ENCODE measurements at regions not wholly inside any gene's neighbourhood (a gene's known extent, or its start where the extent isn't known, plus 50 kb on each side); places are given as distances from the start of the nearest gene placed in this dataset.

DNA sequence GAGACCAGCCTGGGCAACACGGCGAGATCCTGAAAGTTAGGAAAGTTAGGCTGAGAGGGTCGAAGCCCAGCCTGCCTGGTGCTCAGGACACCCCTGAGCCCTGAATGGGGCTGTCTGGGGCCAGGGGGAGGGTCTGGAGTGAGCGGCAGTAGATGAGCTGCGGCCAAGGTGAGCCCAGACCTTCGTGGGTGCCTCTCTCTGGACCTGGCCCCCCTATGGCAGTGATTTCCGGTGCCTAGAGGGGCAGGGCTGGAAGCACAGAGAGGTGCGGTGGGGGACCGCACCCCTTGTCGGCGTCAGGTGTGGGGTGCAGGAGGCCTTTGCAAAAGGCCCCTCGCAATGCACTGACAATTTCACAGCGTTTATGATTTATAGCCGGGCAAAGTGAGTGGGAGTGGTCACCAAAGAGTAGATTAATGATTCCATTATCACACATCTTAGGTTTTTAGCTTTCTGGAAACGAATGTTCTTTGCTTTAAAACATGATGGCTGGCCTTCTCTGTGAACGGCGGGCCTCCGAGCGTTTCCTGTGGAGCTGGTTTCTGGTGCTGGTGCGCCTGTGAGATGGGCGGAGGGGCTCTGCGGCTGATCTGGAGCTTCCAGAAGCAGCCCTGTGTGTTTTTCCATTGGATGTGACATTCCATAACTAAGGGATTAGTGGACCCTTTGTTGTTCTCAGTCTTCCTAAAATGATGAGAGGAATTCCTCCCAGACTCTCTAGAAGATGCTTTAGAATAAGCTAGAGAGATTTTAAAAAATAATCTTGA is 171.0 kb upstream of the ZNF32 start:
- no peak for DNase-seq

DNA sequence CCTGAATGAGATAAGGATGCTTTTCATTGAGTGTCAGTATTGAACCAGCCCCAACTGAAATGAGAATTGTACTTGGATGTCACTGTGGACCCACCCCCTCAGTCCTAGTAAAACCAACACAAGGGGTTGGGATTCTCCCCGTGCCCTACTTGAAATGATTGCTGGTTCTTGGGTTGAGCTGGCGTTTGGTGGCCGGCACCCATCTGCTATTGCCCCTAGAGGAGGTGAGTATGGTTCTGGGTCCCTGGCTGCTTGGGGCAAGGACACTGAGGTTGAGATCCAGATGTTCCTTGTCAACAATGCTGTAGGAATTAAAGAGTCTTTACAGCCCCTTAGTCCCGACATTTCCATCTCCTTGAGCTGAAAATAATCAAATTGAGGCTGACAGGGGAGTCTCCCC is 170.0 kb upstream of the ZNF32 start:
- BruUV-seq (replicated peaks), result no TSS peak
- Histone ChIP-seq H3K4me1 (no peaks in the 10 kb centered on the region), H3K27me3 (replicated peaks; ENCODE audit: control insufficient read depth, insufficient read depth, low read length) (no peaks in the 10 kb centered on the region), H3K4me3 (ENCODE audit: low read depth, low read length) (no peak overlapping the region), H3K36me3 (ENCODE audit: control insufficient read depth, insufficient read depth, low read length) (no peaks in the 10 kb centered on the region), H3K9me3 (no peaks in the 10 kb centered on the region)
- H3K4me3 Mint-ChIP-seq (ENCODE audit: unreplicated experiment), result no peak overlapping the region
- ChIA-PET CTCF (no interaction called here), POLR2A (no interaction called here)
- no peak for DNase-seq
- no peaks in the 10 kb centered on the region for H3K36me3 Mint-ChIP-seq (ENCODE audit: insufficient read depth, unreplicated experiment)
- intact Hi-C loops (cut with micrococcal nuclease; ENCODE audit: unreplicated experiment), result no loop called here
- TF ChIP-seq, protein P1, sequence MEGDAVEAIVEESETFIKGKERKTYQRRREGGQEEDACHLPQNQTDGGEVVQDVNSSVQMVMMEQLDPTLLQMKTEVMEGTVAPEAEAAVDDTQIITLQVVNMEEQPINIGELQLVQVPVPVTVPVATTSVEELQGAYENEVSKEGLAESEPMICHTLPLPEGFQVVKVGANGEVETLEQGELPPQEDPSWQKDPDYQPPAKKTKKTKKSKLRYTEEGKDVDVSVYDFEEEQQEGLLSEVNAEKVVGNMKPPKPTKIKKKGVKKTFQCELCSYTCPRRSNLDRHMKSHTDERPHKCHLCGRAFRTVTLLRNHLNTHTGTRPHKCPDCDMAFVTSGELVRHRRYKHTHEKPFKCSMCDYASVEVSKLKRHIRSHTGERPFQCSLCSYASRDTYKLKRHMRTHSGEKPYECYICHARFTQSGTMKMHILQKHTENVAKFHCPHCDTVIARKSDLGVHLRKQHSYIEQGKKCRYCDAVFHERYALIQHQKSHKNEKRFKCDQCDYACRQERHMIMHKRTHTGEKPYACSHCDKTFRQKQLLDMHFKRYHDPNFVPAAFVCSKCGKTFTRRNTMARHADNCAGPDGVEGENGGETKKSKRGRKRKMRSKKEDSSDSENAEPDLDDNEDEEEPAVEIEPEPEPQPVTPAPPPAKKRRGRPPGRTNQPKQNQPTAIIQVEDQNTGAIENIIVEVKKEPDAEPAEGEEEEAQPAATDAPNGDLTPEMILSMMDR (IDR thresholded peaks at IDR 0.05; ENCODE audit: insufficient read depth in 1 of 2, low read depth in 1 of 2, low read length in 1 of 2, severe bottlenecking in 1 of 2, unreplicated experiment in 1 of 2), result no peak
- peaks cover 11% of the 10 kb centered on the region for H3K27me3 Mint-ChIP-seq (ENCODE audit: insufficient read depth, unreplicated experiment)
- H3K4me1 Mint-ChIP-seq (ENCODE audit: low read depth, unreplicated experiment), result no peaks in the 10 kb centered on the region
- no peak overlapping the region for H3K27ac Mint-ChIP-seq (ENCODE audit: unreplicated experiment)
- no peaks in the 10 kb centered on the region for H3K9me3 Mint-ChIP-seq (ENCODE audit: unreplicated experiment)

More for the DNA sequence above, 171.0 kb upstream of the ZNF32 start:
- Mint-ChIP-seq H3K27ac (ENCODE audit: unreplicated experiment) (no peak overlapping the region), H3K36me3 (ENCODE audit: insufficient read depth, unreplicated experiment) (no peaks in the 10 kb centered on the region), H3K9me3 (ENCODE audit: unreplicated experiment) (no peaks in the 10 kb centered on the region), H3K4me1 (ENCODE audit: low read depth, unreplicated experiment) (no peaks in the 10 kb centered on the region), H3K27me3 (ENCODE audit: insufficient read depth, unreplicated experiment) (peaks cover 11% of the 10 kb centered on the region), H3K4me3 (ENCODE audit: unreplicated experiment) (no peak overlapping the region)
- H3K36me3 ChIP-seq (ENCODE audit: control insufficient read depth, insufficient read depth, low read length), result no peaks in the 10 kb centered on the region
- H3K4me3 ChIP-seq (ENCODE audit: low read depth, low read length), result no peak overlapping the region
- CTCF ChIA-PET, result no interaction called here
- TF ChIP-seq, protein P1 (IDR thresholded peaks at IDR 0.05; ENCODE audit: insufficient read depth in 1 of 2, low read depth in 1 of 2, low read length in 1 of 2, severe bottlenecking in 1 of 2, unreplicated experiment in 1 of 2), result no peak
- POLR2A ChIA-PET, result no interaction called here
- no peaks in the 10 kb centered on the region for H3K27me3 ChIP-seq (replicated peaks; ENCODE audit: control insufficient read depth, insufficient read depth, low read length)
- no TSS peak for BruUV-seq (replicated peaks)
- no peaks in the 10 kb centered on the region for H3K4me1 ChIP-seq
- intact Hi-C loops (cut with micrococcal nuclease; ENCODE audit: unreplicated experiment), result no loop called here
- H3K9me3 ChIP-seq, result no peaks in the 10 kb centered on the region

DNA sequence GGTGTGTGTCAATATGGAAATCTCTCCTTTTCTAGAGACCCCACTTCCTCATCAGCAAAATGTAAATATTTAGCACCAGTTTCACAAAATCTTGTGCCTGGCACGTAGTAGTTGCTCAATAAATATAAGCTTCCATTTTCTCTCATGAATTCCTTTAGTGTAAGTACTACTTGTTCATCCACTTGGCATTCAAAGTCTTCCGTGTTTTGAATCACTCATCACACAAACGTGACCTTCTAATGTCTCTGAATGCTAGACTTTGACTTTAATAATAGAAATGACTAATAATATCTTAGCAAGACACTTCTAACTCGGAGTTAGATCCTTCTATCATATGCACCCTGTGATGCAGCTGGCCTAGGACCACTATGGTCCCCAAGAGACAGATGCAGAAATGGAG is 168.7 kb upstream of the ZNF32 start:
- Histone ChIP-seq H3K4me1 (no peaks in the 10 kb centered on the region), H3K4me3 (ENCODE audit: low read depth, low read length) (no peak overlapping the region), H3K27me3 (replicated peaks; ENCODE audit: control insufficient read depth, insufficient read depth, low read length) (no peaks in the 10 kb centered on the region), H3K36me3 (ENCODE audit: control insufficient read depth, insufficient read depth, low read length) (no peaks in the 10 kb centered on the region), H3K9me3 (no peaks in the 10 kb centered on the region)
- TF ChIP-seq, protein P1 (IDR thresholded peaks at IDR 0.05; ENCODE audit: insufficient read depth in 1 of 2, low read depth in 1 of 2, low read length in 1 of 2, severe bottlenecking in 1 of 2, unreplicated experiment in 1 of 2), result no peak
- peaks cover 13% of the 10 kb centered on the region for H3K27me3 Mint-ChIP-seq (ENCODE audit: insufficient read depth, unreplicated experiment)
- no peaks in the 10 kb centered on the region for H3K36me3 Mint-ChIP-seq (ENCODE audit: insufficient read depth, unreplicated experiment)
- intact Hi-C loops (cut with micrococcal nuclease; ENCODE audit: unreplicated experiment), result no loop called here
- POLR2A ChIA-PET, result no interaction called here
- H3K27ac Mint-ChIP-seq (ENCODE audit: unreplicated experiment), result no peak overlapping the region
- no peaks in the 10 kb centered on the region for H3K9me3 Mint-ChIP-seq (ENCODE audit: unreplicated experiment)
- no peak for DNase-seq
- H3K4me1 Mint-ChIP-seq (ENCODE audit: low read depth, unreplicated experiment), result no peaks in the 10 kb centered on the region
- CTCF ChIA-PET, result interaction anchor here (0.6 kb wide), 1 partner anchor 128 kb away, joined by 4 read pairs; no protein-coding TSS in a partner anchor
- no peak overlapping the region for H3K4me3 Mint-ChIP-seq (ENCODE audit: unreplicated experiment)
- BruUV-seq (replicated peaks), result no TSS peak
